ENCODE measurements at regions not wholly inside any gene's neighbourhood (a gene's known extent, or its start where the extent isn't known, plus 50 kb on each side); places are given as distances from the start of the nearest gene placed in this dataset.

DNA sequence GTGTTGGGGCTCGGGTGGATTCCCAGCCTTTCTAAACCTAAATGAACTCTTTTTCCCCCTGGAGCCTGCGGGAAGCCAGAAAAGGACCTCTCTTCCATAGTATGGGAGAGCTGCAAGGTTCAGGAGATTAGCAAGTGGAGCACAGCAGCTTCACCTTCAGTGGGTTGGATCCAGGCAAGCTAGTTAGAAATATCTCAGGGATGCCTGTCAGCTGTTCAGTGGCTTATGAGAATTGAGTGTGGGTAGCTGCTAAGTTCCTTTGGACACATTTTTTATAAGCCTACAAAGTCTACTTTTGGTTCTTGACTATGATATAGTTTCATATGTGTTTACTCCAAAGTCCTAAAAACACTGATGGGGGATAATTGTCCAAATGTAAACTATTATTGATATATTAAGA, 642.1 kb downstream of the EPM2A start:
- TF ChIP-seq FOXM1 (IDR thresholded peaks at IDR 0.05; ENCODE audit: borderline replicate concordance) = no peak
- TF ChIP-seq NFRKB (IDR thresholded peaks at IDR 0.05) = no peak
- no peak for TF ChIP-seq SP1 (IDR thresholded peaks at IDR 0.05)
